GM12865 (cell line): ENCODE measurements at regions not wholly inside any gene's neighbourhood (a gene's known extent, or its start where the extent isn't known, plus 50 kb on each side); places are given as distances from the start of the nearest gene placed in this dataset.
"Not testable (repeated sequence)": the region's sequence is repeated elsewhere in the genome, so short reads cannot be mapped to it uniquely, and the experiment has no call there.

Experiments used
- DNase-seq: peaks from one replicate; pipeline ENCODE4 v3.0.0; 2010; ENCODE audit warnings: low read depth
- H3K4me3 ChIP-seq: 2 replicates; pipeline ENCODE4 v1.5.1; 2011; ENCODE audit warnings: mild to moderate bottlenecking, low read depth, low read length, control low read depth
- TF ChIP-seq, protein P1 (sequence below): IDR thresholded peaks from 2 replicates; pipeline ENCODE4 v1.5.1; 2011; ENCODE audit warnings: low read length, control low read depth, low read depth, inconsistent platforms; ENCODE audit not compliant: insufficient read depth; ENCODE audit errors: missing control alignments

GRCh38 chr11:38345286-38345685 lies 1747.2 kb upstream of the RAG2 start:
- no peak overlapping the region for H3K4me3 ChIP-seq
- TF ChIP-seq, protein P1, sequence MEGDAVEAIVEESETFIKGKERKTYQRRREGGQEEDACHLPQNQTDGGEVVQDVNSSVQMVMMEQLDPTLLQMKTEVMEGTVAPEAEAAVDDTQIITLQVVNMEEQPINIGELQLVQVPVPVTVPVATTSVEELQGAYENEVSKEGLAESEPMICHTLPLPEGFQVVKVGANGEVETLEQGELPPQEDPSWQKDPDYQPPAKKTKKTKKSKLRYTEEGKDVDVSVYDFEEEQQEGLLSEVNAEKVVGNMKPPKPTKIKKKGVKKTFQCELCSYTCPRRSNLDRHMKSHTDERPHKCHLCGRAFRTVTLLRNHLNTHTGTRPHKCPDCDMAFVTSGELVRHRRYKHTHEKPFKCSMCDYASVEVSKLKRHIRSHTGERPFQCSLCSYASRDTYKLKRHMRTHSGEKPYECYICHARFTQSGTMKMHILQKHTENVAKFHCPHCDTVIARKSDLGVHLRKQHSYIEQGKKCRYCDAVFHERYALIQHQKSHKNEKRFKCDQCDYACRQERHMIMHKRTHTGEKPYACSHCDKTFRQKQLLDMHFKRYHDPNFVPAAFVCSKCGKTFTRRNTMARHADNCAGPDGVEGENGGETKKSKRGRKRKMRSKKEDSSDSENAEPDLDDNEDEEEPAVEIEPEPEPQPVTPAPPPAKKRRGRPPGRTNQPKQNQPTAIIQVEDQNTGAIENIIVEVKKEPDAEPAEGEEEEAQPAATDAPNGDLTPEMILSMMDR = no peak
- DNase-seq = no peak

GRCh38 chr11:38341612-38342011 lies 1743.6 kb upstream of the RAG2 start:
- H3K4me3 ChIP-seq, DNase-seq: not testable (repeated sequence)

DNA sequence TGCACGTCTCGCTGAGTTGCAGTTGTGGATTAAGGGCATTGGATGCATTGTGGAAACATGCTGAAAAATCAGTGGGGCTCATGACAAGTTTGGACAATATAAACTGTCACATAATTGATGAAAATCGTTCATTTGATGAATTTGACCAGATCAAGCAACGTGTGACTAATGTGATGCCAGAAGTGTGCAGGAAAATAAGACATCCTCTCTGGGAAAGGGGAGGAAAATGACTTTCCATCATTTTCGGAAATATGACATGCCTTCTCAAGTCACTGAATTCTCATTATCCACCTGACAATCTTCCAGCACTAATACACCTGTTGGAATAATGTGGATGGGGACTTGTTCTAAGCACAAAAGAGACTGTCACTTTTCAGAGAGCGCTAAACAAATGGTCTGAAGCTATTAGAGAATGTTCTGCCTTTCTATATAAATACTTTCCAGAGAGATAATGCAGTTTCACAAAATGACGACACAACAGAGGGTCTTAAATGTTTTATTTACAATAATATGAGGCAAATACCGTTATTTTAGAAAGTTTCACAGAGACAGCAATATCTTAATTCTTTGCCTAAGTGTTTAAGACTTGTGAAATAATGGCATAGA lies 1741.9 kb upstream of the RAG2 start:
- H3K4me3 ChIP-seq = no peak overlapping the region
- TF ChIP-seq, protein P1 = no peak
- DNase-seq = no peak

- not testable (repeated sequence) for H3K4me3 ChIP-seq, DNase-seq
These were observed 1740.0 kb upstream of the RAG2 start for GRCh38 chr11:38338022-38338421.

GRCh38 chr11:38332046-38332445 lies 1734.0 kb upstream of the RAG2 start:
- TF ChIP-seq, protein P1 = no peak
- no peak for DNase-seq
- H3K4me3 ChIP-seq = no peak overlapping the region

GRCh38 chr11:38330578-38330977 lies 1732.5 kb upstream of the RAG2 start:
- DNase-seq = no peak
- H3K4me3 ChIP-seq = no peak overlapping the region
- TF ChIP-seq, protein P1 = no peak

DNA sequence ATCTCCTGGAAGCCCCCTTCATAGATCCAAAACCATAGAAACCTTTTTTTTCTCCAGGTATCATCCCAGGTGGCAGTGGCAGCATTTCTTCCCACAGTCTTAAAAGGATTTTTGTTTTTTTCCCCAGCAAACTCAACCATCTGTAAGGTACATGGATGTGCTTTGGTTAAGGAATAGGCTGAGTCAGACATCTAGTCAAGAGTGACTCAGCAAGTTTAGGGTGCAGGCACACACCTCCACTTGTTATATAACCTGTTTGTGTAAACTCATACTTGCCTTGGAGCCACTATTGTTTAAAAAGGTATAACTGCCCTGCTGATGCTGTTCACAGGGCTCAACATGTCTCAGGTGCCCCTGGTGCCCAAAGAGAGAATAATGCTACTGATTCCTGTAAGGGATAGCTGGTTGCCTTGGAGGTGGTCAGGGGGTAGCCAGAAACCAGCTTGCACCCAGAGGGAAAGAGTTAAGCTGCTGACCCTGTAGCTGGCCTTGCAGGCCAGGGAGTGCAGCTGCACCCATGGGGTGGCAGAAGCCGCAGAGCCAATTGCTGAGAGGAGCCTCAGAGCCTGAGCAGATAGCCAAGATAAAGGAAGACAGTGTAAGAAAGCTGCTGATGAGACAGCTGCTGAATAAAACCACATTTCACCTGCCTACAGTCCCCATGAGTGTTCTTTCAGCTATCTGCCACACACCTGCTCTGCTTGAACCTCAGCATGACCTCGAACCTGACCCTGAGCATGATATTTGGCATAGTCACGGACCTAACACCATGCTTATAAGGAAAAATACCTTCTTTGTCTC lies 1726.1 kb upstream of the RAG2 start:
- TF ChIP-seq, protein P1 = no peak
- DNase-seq = no peak

GRCh38 chr11:38315151-38315550 lies 1717.1 kb upstream of the RAG2 start:
- TF ChIP-seq, protein P1 = no peak
- DNase-seq = no peak
- no peak overlapping the region for H3K4me3 ChIP-seq

More for the DNA sequence above, 1726.1 kb upstream of the RAG2 start:
- no peak overlapping the region for H3K4me3 ChIP-seq
